Liver (tissue), 8 donors: ENCODE measurements at regions not wholly inside any gene's neighbourhood (a gene's known extent, or its start where the extent isn't known, plus 50 kb on each side); places are given as distances from the start of the nearest gene placed in this dataset.

Source experiments
- DNase-seq: peaks from one replicate; pipeline ENCODE4 v3.0.0-alpha.2; 2017; ENCODE audit warnings: low spot score
- H3K27ac ChIP-seq, 2 donors: one replicate each; pipeline ENCODE4 v1.7.0; 2013; ENCODE audit warnings: inconsistent platforms in 2 of 2, low read length in 2 of 2, control low read depth in 1 of 2, low read depth in 1 of 2, mild to moderate bottlenecking in 1 of 2
- H3K27me3 ChIP-seq, 4 donors: one replicate each; pipeline versions ENCODE4 v1.6.1 to v1.7.0; 2013; ENCODE audit warnings: low read length in 3 of 4, inconsistent platforms in 1 of 4, mild to moderate bottlenecking in 1 of 4, moderate library complexity in 1 of 4; ENCODE audit not compliant: control insufficient read depth in 4 of 4, insufficient read depth in 4 of 4
- H3K36me3 ChIP-seq, 4 donors: one replicate each; pipeline versions ENCODE4 v1.6.1 to v1.7.0; 2013; ENCODE audit warnings: low read length in 3 of 4, mild to moderate bottlenecking in 3 of 4, low read depth in 1 of 4, moderate library complexity in 1 of 4; ENCODE audit not compliant: control insufficient read depth in 4 of 4, insufficient read depth in 3 of 4
- H3K4me1 ChIP-seq, 4 donors: one replicate each; pipeline versions ENCODE4 v1.6.1 to v1.7.0; 2013; ENCODE audit warnings: low read length in 3 of 4, mild to moderate bottlenecking in 3 of 4, moderate library complexity in 1 of 4; ENCODE audit not compliant: control insufficient read depth in 4 of 4, insufficient read depth in 4 of 4
- H3K4me3 ChIP-seq, 3 donors: one replicate each; pipeline versions ENCODE4 v1.6.1 to v1.7.0; 2013; ENCODE audit warnings: low read length in 3 of 3, control low read depth in 1 of 3, low read depth in 1 of 3, mild to moderate bottlenecking in 1 of 3
- H3K9ac ChIP-seq, 2 donors: one replicate each; pipeline ENCODE4 v1.7.0; 2013; ENCODE audit warnings: low read length in 2 of 2, mild to moderate bottlenecking in 2 of 2, moderate library complexity in 2 of 2, control low read depth in 1 of 2, low read depth in 1 of 2
- H3K9me3 ChIP-seq, 4 donors: one replicate each; pipeline versions ENCODE4 v1.6.1 to v1.7.0; 2013; ENCODE audit warnings: low read length in 3 of 4; ENCODE audit not compliant: control insufficient read depth in 4 of 4
- ATF3 ChIP-seq: IDR thresholded peaks from 2 replicates; pipeline ENCODE4 v1.6.1; 2016; ENCODE audit warnings: antibody characterized with exemption
- EGR1 ChIP-seq, 2 donors: IDR thresholded peaks; 2 replicates each; pipeline ENCODE4 v1.6.1; 2016 to 2018; ENCODE audit warnings: antibody characterized with exemption in 2 of 2, low read depth in 2 of 2
- FOXA1 ChIP-seq: IDR thresholded peaks from 2 replicates; pipeline ENCODE4 v1.6.1; 2016; ENCODE audit warnings: antibody characterized with exemption
- GABPA ChIP-seq, 2 donors: IDR thresholded peaks in 1 of 2; conservative IDR thresholded peaks in 1 of 2; 2 replicates each; pipeline ENCODE4 v1.6.1; 2016; ENCODE audit warnings: antibody characterized with exemption in 2 of 2, mild to moderate bottlenecking in 1 of 2, moderate library complexity in 1 of 2
- HNF4A ChIP-seq, 2 donors: conservative IDR thresholded peaks; 2 replicates each; pipeline ENCODE4 v1.6.1; 2016; ENCODE audit warnings: antibody characterized with exemption in 2 of 2, mild to moderate bottlenecking in 2 of 2
- HNF4G ChIP-seq: IDR thresholded peaks from 2 replicates; pipeline ENCODE4 v1.6.1; 2016; ENCODE audit warnings: antibody characterized with exemption
- JUND ChIP-seq, 2 donors: IDR thresholded peaks; 2 replicates each; pipeline ENCODE4 v1.6.1; 2016; ENCODE audit warnings: antibody characterized with exemption in 2 of 2
- MAX ChIP-seq: IDR thresholded peaks from 2 replicates; pipeline ENCODE4 v1.6.1; 2016; ENCODE audit warnings: antibody characterized with exemption
- NR2F2 ChIP-seq: IDR thresholded peaks from 2 replicates; pipeline ENCODE4 v1.6.1; 2016; ENCODE audit warnings: antibody characterized with exemption
- RAD21 ChIP-seq, 2 donors: IDR thresholded peaks; 2 replicates each; pipeline ENCODE4 v1.6.1; 2016; ENCODE audit warnings: antibody characterized with exemption in 2 of 2, mild to moderate bottlenecking in 2 of 2
- REST ChIP-seq: IDR thresholded peaks from 2 replicates; pipeline ENCODE4 v1.6.1; 2016; ENCODE audit warnings: antibody characterized with exemption, mild to moderate bottlenecking
- RXRA ChIP-seq, 2 donors: IDR thresholded peaks; 2 replicates each; pipeline ENCODE4 v1.6.1; 2017 to 2018; ENCODE audit warnings: antibody characterized with exemption in 2 of 2, mild to moderate bottlenecking in 1 of 2
- SP1 ChIP-seq: IDR thresholded peaks from 2 replicates; pipeline ENCODE4 v1.6.1; 2018; ENCODE audit warnings: antibody characterized with exemption, mild to moderate bottlenecking
- TAF1 ChIP-seq: conservative IDR thresholded peaks from 2 replicates; pipeline ENCODE4 v1.6.1; 2016; ENCODE audit warnings: antibody characterized with exemption, mild to moderate bottlenecking
- YY1 ChIP-seq: IDR thresholded peaks from 2 replicates; pipeline ENCODE4 v1.6.1; 2016; ENCODE audit warnings: antibody characterized with exemption, mild to moderate bottlenecking
- WGBS: extraction: QIAGEN DNeasy Blood & Tissue Kit; methylation state at CpG from one replicate; pipeline ENCODE4 v1.1.7; 2013; 5-methylcytosine and 5-hydroxymethylcytosine counted together
- TF ChIP-seq, protein P1 (sequence below): fragments of 150-350 bp; IDR thresholded peaks from 2 replicates; pipeline ENCODE4 v1.5.1; 2017; ENCODE audit warnings: improper control_type of control experiment, low read depth, low read length; ENCODE audit not compliant: missing input control
- donor health status: healthy.
- donor health status: healthy.
- donor health status: healthy.
- donor health status: healthy.
- donor health status: healthy.

DNA sequence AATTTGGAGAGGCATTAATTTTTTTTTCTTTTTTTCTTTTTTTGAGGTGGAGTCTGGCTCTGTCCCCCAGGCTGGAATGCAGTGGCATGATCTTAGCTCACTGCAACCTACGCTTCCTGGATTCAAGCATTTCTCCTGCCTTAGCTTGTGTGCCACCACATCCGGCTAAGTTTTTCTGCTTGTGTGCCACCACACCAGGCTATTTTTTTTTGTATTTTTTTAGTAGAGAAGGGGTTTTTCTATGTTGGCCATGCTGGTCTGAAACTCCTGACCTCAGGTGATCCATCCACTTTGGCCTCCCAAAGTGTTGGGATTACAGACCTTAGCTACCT lies 102.0 kb downstream of the TMSB4Y start (continued):
- no peak for TF ChIP-seq REST
- no peak for TF ChIP-seq HNF4A (conservative IDR thresholded peaks at IDR 0.05)
- TF ChIP-seq RXRA (IDR thresholded peaks at IDR 0.05) = no peak

GRCh38 chrY:13830089-13830488 lies 126.4 kb downstream of the TMSB4Y start:
- Histone ChIP-seq H3K27ac (no peak overlapping the region), H3K27me3 (no peaks in the 10 kb centered on the region), H3K9ac (no peak overlapping the region), H3K4me3 (no peak overlapping the region), H3K36me3 (no peaks in the 10 kb centered on the region), H3K9me3 (no peaks in the 10 kb centered on the region), H3K4me1 (no peaks in the 10 kb centered on the region)
- TF ChIP-seq HNF4G (no peak), TAF1 (no peak), HNF4A (conservative IDR thresholded peaks at IDR 0.05) (no peak), RXRA (IDR thresholded peaks at IDR 0.05) (no peak), YY1 (no peak)
- 92% methylated on average over 9 of the region's 9 CpGs for WGBS
- no peak for DNase-seq

DNA sequence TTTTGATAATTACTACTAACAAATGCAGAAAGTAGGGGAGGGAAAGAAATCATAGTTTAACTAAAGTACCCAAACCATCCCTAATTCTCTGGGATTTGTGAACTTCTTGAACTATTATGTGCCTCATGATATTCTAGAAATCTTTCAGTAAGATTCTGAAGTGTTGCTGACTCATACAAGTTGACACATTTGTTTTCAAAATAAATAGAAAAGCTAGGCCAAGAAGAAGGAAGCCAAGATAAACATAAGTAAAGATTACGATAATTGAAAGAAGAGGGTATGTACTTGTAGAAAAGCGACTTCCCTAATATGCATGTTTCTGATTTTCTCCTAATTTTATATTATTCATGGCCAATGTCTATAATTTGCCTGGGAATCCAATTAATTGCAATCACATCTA lies 140.7 kb downstream of the TMSB4Y start:
- Histone ChIP-seq H3K9me3 (no peaks in the 10 kb centered on the region), H3K4me3 (no peak overlapping the region), H3K27me3 (no peaks in the 10 kb centered on the region), H3K27ac (no peak overlapping the region), H3K9ac (no peak overlapping the region), H3K36me3 (no peaks in the 10 kb centered on the region), H3K4me1 (no peaks in the 10 kb centered on the region)
- no peak for DNase-seq
- 71% methylated on average over 2 of the region's 2 CpGs for WGBS
- TF ChIP-seq JUND (IDR thresholded peaks at IDR 0.05) (no peak), GABPA (IDR thresholded peaks at IDR 0.05 in 1 of 2, conservative IDR thresholded peaks at IDR 0.05 in 1 of 2) (no peak), MAX (no peak), YY1 (no peak), HNF4G (no peak), NR2F2 (no peak), ATF3 (no peak), FOXA1 (no peak), HNF4A (conservative IDR thresholded peaks at IDR 0.05) (no peak), EGR1 (IDR thresholded peaks at IDR 0.05; ENCODE audit: low read depth in 2 of 2) (no peak)

GRCh38 chrY:13845276-13845675 lies 141.0 kb downstream of the VCY start:
- Histone ChIP-seq H3K27ac (no peak overlapping the region), H3K27me3 (no peaks in the 10 kb centered on the region), H3K9ac (no peak overlapping the region), H3K36me3 (no peaks in the 10 kb centered on the region), H3K4me1 (no peaks in the 10 kb centered on the region), H3K9me3 (no peaks in the 10 kb centered on the region), H3K4me3 (no peak overlapping the region)
- no peak for DNase-seq
- TF ChIP-seq FOXA1 (no peak), HNF4G (no peak), RXRA (IDR thresholded peaks at IDR 0.05) (no peak), ATF3 (no peak), REST (no peak), JUND (IDR thresholded peaks at IDR 0.05) (no peak), MAX (no peak), SP1 (no peak), HNF4A (conservative IDR thresholded peaks at IDR 0.05) (no peak), YY1 (no peak), TAF1 (no peak), RAD21 (IDR thresholded peaks at IDR 0.05) (no peak)
- TF ChIP-seq, protein P1, sequence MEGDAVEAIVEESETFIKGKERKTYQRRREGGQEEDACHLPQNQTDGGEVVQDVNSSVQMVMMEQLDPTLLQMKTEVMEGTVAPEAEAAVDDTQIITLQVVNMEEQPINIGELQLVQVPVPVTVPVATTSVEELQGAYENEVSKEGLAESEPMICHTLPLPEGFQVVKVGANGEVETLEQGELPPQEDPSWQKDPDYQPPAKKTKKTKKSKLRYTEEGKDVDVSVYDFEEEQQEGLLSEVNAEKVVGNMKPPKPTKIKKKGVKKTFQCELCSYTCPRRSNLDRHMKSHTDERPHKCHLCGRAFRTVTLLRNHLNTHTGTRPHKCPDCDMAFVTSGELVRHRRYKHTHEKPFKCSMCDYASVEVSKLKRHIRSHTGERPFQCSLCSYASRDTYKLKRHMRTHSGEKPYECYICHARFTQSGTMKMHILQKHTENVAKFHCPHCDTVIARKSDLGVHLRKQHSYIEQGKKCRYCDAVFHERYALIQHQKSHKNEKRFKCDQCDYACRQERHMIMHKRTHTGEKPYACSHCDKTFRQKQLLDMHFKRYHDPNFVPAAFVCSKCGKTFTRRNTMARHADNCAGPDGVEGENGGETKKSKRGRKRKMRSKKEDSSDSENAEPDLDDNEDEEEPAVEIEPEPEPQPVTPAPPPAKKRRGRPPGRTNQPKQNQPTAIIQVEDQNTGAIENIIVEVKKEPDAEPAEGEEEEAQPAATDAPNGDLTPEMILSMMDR = no peak
